T47D (cell line): ENCODE measurements at regions not wholly inside any gene's neighbourhood (a gene's known extent, or its start where the extent isn't known, plus 50 kb on each side); places are given as distances from the start of the nearest gene placed in this dataset.
A peak's percentile ranks its signal among the peaks of the same experiment; 100 is the strongest.
"Not testable (repeated sequence)": the region's sequence is repeated elsewhere in the genome, so short reads cannot be mapped to it uniquely, and the experiment has no call there.

ENCODE experiments used
- DNase-seq, 2 experiments: peaks; one replicate each; pipeline versions ENCODE4 v3.0.0 to v3.0.0-alpha.2; 2011 to 2012; ENCODE audit warnings: low read depth in 1 of 2, low spot score in 1 of 2
- JUND ChIP-seq: IDR thresholded peaks from 2 replicates; pipeline ENCODE4 v1.6.1; 2012; ENCODE audit warnings: low read depth
- in situ Hi-C: cut with HindIII; loops from 2 replicates; pipeline ENCODE4 v1.10.0; 2016; ENCODE audit warnings: low sequenced_read_pairs, low pct_unique_long_range_greater_than_20kb

DNA sequence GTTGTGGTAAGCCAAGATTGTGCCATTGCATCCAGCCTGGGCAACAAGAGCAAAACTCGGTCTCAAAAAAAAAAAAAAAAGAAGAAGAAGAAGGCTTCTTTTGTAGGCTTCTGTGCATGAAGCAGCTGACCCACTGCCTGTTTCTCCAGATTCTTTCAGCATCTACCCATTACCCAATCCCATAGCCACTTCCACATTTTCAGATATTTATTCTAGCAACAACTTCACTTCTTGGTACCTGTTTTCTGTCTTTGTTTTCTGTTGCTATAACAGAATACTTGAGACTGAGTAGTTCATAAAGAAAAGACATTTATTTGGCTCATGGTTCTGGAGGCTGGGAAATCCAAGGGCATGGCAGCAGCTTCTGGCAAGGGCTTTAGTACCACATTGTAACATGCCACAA lies 95.3 kb upstream of the SGK1 start:
- no peak for TF ChIP-seq JUND

DNA sequence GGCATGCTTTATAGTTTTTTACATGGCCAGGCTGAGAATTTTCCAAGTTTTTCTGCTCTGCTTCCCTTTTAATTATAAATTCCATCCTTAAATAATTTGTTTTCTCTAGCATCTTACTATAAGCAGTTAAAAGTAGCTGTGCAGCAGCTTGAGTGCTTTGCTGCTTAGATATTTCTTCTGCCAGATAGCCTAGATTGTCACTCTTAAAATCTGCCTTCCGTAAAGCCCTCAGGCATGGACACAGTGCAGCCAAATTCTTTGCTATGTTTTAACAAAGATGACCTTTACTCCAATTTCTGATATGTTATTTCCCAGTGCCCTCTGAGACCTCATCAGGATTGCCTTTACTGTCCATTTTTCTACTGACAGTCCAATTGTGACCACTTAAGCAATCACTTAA lies 92.6 kb upstream of the SGK1 start:
- no peak for TF ChIP-seq JUND
- in situ Hi-C loops: no loop called here
- DNase-seq: no peak

More for the DNA sequence above, 95.3 kb upstream of the SGK1 start:
- no peak for DNase-seq
- in situ Hi-C loops: no loop called here

DNA sequence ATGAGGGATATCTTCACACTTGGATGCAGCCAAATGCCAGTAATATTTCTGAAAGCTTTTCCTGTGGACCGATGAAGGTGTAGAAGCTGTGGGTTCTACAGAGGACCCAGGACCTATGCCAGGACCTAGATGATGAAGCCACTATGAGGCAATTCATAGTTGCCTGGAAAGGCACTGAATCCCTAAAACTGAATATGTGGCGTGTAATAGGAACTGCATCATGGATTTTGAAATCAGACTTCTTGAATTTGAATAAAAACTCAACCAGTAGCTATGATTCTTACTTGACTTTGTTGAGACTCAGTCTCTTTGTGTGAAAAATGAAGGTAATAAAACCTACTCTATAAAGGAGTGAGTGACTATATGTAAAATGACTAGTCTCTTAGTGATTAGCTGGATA lies 89.9 kb upstream of the SGK1 start:
- TF ChIP-seq JUND: no peak
- no peak for DNase-seq
- in situ Hi-C loops: no loop called here

DNA sequence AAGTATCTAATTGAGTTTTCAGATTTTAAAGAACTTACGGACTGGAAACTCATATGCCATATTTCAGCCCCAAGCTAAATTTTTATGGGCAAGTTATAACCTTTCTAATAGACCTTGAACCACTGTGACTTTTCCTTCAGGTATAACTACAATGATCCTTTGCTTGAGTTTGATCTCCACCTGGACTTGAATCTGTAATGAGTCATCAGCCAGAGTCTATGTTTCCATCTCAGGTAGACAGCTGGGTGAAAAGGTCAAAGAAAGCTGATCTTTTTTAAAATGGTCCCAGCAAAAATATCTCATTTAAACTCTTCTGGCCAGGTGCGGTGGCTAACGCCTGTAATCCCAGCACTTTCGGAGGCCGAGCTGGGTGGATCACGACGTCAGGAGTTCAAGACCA lies 88.4 kb upstream of the SGK1 start:
- DNase-seq: no peak
- in situ Hi-C loops: no loop called here
- no peak for TF ChIP-seq JUND

DNA sequence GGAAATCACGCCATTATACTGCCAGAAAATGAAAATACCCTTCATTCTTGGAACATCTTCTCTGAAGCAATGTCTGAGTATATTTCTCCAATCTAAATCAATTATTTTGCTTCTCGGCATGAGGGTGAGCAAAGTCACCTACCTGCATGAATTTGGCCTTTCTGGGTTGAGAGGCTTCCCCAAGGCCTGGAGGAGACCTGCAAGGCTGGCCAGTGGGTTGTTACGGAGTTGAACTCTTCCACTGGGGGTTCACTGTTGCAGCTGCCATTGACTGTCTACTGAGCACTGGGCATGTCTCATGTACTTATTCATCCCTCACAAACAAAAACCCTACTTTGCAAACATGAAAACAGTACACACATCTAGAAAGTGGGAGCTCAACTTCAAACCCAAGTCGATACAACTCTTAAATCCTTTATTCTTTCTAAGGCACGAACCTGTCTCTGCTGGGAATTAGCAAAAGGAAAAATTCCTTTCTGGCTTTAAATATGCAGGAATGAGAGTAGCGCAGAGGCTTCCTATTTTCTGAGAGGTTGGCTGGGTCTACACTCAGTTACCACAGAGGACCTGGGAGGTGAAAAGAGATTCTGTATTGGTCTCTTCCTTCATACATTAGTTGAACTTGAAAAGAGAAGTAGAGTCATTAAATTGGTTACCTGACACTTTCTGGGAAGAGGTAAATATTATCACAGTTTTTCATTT lies 87.6 kb upstream of the SGK1 start:
- TF ChIP-seq JUND: no peak
- no peak for DNase-seq
- in situ Hi-C loops: no loop called here

DNA sequence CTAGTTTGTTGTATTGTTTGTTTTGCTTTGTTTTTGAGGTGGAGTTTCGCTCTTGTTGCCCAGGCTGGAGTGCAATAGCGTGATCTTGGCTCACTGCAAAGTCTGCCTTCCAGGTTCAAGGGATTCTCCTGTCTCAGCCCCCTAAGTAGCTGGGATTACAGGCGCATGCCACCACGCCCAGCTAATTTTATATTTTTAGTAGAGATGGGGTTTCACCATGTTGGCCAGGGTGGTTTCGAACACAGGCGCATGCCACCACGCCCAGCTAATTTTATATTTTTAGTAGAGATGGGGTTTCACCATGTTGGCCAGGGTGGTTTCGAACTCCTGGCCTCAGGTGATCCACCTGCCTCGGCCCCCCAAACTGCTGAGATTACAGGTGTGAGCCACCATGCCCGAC lies 85.4 kb upstream of the SGK1 start:
- in situ Hi-C loops, DNase-seq: not testable (repeated sequence)

DNA sequence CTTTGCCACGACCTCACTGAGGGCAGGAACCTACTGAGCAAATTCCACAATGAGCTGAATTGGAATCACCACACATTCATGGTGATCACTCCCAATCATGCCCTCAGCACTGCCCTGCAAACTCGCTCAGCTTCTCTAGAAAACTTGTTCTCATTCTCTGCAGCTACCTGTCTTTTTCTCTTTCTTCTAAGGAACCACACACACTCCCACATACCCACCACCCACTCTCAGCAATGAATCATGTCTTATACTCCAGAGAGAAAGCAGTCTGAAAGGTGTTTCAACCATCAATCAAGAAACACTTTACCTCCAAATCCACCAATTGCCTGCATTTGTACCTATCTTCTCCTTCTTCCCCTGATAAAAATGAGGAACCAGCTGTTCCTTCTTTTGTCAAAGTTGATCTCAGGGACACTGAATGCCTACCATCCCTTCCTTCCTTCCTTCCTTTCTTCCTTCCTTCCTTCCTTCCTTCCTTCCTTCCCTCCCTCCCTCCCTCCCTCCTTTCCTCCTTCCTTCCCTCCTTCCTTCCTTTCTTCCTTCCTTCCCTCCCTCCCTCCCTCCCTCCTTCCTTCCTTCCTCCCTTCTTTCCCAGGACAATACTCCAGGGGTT lies 84.6 kb upstream of the SGK1 start:
- DNase-seq: no peak
- in situ Hi-C loops: no loop called here
- no peak for TF ChIP-seq JUND

DNA sequence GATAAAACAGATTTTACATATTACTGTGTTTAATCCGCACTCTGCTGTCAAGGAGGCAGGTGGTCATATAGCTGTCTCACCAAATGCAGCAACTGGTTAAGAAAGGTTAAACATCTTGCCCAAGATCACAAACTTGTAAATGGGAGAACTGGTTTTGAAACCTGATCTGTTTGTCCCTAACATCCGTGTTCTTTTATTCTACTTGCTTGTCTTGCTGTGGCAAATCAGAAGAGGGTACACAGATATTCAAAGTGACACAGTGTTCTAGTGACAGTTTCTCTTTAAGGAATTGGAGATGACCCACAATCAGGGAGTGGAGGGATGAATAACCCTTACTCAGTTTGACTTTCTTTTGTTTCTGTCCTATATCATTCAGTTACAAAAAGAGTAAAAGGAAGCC lies 83.0 kb upstream of the SGK1 start:
- in situ Hi-C loops: no loop called here
- peak in 1 of 2 experiments; percentile 86 for DNase-seq
- no peak for TF ChIP-seq JUND

DNA sequence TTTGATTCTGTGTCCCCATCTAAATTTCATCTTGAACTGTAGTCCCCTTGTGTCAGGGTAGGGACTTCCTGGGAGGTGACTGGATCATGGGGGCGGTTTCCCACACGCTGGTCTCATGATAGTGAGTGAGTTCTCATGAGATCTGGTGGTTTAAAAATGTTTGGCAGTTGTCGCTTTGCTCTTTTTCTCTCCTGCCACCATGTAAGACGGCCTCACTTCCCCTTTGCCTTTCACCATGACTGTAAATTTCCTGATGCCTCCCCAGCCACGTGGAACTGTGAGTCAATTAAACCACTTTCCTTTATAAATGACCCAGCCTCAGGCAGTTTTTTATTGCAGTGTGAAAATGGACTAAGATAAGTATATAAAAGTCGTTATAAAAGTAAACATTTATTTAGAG lies 80.5 kb upstream of the SGK1 start:
- TF ChIP-seq JUND: no peak
- DNase-seq: no peak
- in situ Hi-C loops: no loop called here

DNA sequence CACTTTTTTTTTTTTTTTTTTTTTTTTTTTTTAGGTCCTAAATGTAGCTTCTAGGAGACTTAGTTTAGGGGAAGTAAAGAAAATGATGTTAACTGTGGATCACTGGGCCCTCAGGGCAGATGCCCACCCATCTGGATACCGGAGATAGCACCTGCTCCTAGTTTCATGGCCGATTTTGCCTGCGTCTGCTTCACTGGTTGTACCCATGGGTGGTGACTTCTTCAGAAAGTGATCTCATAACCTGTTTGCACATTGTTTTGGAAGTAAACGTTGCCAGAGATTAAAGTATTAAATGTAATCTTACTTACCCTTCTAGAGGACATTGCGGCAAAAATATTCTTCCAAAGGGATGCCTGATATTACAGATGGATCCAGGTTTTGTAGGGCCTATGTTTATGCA lies 79.8 kb upstream of the SGK1 start:
- DNase-seq: no peak
- in situ Hi-C loops: no loop called here
- no peak for TF ChIP-seq JUND

DNA sequence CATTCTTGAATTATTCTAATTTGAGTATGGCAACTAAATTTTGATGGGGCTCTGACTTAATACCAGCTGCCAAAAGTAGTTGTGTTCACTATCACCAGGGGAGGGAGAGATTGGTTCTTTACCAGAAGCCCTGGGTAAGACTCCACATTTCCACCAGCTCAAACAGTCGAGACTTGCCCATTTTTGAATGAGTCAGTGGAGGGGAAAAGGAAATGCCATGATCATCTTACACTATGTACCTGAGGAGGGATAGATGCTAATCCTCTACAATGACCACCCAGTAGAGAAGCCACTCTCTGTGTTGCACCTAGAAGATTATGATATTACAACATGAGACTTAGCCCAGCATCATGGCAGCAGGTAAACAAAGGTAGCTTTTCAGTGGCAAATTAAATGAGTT lies 77.0 kb upstream of the SGK1 start:
- no peak for DNase-seq
- in situ Hi-C loops: no loop called here
- TF ChIP-seq JUND: no peak

DNA sequence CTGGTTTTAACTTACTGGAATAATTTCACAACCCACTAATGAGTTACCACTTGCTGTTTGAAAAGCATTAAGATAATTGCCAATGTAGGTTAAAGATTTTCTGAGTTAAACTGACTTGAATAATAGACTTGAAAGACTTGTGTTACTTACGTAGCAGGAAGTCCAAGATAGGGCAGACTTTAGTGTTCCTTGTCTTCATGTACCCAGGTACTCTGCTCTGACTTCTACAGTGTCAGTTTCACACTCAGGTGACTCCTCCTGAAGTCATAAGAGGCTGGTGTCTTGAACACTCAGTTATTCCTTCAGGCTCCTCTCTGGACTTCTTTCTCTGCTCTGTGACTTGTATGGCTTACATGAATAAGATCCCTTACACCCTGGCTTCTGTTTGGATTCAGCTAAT lies 76.3 kb upstream of the SGK1 start:
- TF ChIP-seq JUND: no peak
- in situ Hi-C loops: no loop called here
- no peak for DNase-seq

DNA sequence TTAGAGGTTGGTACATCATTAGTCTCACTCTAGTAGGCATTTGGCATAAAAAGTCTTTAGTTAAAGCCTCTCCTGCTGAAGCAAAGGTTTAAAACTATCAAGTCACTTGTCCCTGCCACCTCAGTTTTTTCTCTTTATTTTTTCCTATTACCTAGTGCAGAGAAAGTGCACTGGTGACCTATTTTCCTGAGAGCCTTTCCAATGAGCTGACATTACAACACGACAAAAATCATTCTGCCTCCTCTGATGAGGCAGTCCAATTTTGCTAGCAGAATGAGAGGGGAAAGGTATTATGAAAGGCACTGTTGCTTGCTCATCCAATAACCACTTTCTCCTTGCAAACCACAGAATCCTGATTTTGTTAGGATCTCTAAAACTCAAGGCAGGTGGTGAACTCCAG lies 73.3 kb upstream of the SGK1 start:
- no peak for TF ChIP-seq JUND
- in situ Hi-C loops: no loop called here
- DNase-seq: no peak

DNA sequence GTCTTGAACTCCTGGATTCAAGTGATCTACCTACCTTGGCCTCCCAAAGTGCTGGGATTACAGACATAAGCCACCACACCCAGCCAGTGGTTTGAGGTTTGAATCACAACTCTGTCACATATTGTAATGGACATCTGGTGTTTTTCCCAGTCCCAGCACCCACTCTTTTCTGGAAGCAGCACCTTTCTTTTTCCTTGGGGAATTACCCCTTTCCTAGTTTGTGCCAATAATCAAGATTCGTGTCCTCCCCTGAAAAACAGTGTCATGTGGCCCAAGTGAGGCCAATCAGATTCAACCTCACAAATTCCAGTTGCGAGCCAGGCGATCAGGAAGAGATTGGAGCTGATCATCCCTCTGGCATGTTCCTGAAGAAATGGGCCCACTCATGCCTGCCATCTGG lies 71.7 kb upstream of the SGK1 start:
- no peak for DNase-seq
- in situ Hi-C loops: no loop called here
- TF ChIP-seq JUND: no peak
